ENCODE measurements at regions not wholly inside any gene's neighbourhood (a gene's known extent, or its start where the extent isn't known, plus 50 kb on each side); places are given as distances from the start of the nearest gene placed in this dataset.
"Not testable (repeated sequence)": the region's sequence is repeated elsewhere in the genome, so short reads cannot be mapped to it uniquely, and the experiment has no call there.

GRCh38 chr1:228796945-228797344, 61.7 kb downstream of the RHOU start:
- H3K4me2 ChIP-seq (ENCODE audit: low read length); H3K27ac ChIP-seq (ENCODE audit: low read length); H3K9me3 ChIP-seq (ENCODE audit: low read length); H3K4me3 ChIP-seq (ENCODE audit: low read length); H3K36me3 ChIP-seq (ENCODE audit: insufficient read depth, low read length); H3K79me2 ChIP-seq (replicated peaks; ENCODE audit: insufficient read depth, low read length); H3K27me3 ChIP-seq (ENCODE audit: insufficient read depth, low read depth, low read length); H3F3A ChIP-seq (ENCODE audit: insufficient read depth, low read length, poor library complexity, severe bottlenecking); H4K20me1 ChIP-seq (ENCODE audit: insufficient read depth); H2AFZ ChIP-seq (ENCODE audit: low read depth, low read length); H3K9ac ChIP-seq (ENCODE audit: low read length); H3K9me2 ChIP-seq (ENCODE audit: insufficient read depth, low read length): not testable (repeated sequence)

- Histone ChIP-seq H3K27ac (ENCODE audit: low read length) (no peak overlapping the region), H3F3A (ENCODE audit: insufficient read depth, low read length, poor library complexity, severe bottlenecking) (no peaks in the 10 kb centered on the region), H2AFZ (ENCODE audit: low read depth, low read length) (no peak overlapping the region), H3K79me2 (replicated peaks; ENCODE audit: insufficient read depth, low read length) (no peaks in the 10 kb centered on the region), H3K9me3 (ENCODE audit: low read length) (no peaks in the 10 kb centered on the region), H4K20me1 (ENCODE audit: insufficient read depth) (no peaks in the 10 kb centered on the region), H3K9ac (ENCODE audit: low read length) (no peak overlapping the region), H3K9me2 (ENCODE audit: insufficient read depth, low read length) (no peaks in the 10 kb centered on the region), H3K36me3 (ENCODE audit: insufficient read depth, low read length) (no peaks in the 10 kb centered on the region), H3K4me2 (ENCODE audit: low read length) (no peak overlapping the region), H3K4me3 (ENCODE audit: low read length) (no peak overlapping the region), H3K27me3 (ENCODE audit: insufficient read depth, low read depth, low read length) (no peaks in the 10 kb centered on the region)
- TF ChIP-seq EZH2 (IDR thresholded peaks at IDR 0.05; ENCODE audit: borderline replicate concordance, insufficient read depth, low read length, poor library complexity, severe bottlenecking) (no peak), MXI1 (conservative IDR thresholded peaks at IDR 0.05; ENCODE audit: poor library complexity, severe bottlenecking) (no peak)
Measured at GRCh38 chr1:228798035-228798434, 62.8 kb downstream of the RHOU start.

- H3F3A ChIP-seq (ENCODE audit: insufficient read depth, low read length, poor library complexity, severe bottlenecking), result no peaks in the 10 kb centered on the region
- no peaks in the 10 kb centered on the region for H3K9me3 ChIP-seq (ENCODE audit: low read length)
- H3K9ac ChIP-seq (ENCODE audit: low read length), result no peak overlapping the region
- no peak overlapping the region for H3K4me2 ChIP-seq (ENCODE audit: low read length)
- TF ChIP-seq CTCF (IDR thresholded peaks at IDR 0.05; ENCODE audit: poor library complexity, severe bottlenecking) (no peak), TAF1 (IDR thresholded peaks at IDR 0.05; ENCODE audit: low read depth) (no peak), SMC3 (conservative IDR thresholded peaks at IDR 0.05; ENCODE audit: poor library complexity) (no peak)
- H3K27ac ChIP-seq (ENCODE audit: low read length), result no peak overlapping the region
- H3K9me2 ChIP-seq (ENCODE audit: insufficient read depth, low read length), result no peaks in the 10 kb centered on the region
- H3K36me3 ChIP-seq (ENCODE audit: insufficient read depth, low read length), result no peaks in the 10 kb centered on the region
- H3K79me2 ChIP-seq (replicated peaks; ENCODE audit: insufficient read depth, low read length), result no peaks in the 10 kb centered on the region
- no peak overlapping the region for H3K4me3 ChIP-seq (ENCODE audit: low read length)
- no peaks in the 10 kb centered on the region for H3K27me3 ChIP-seq (ENCODE audit: insufficient read depth, low read depth, low read length)
- H4K20me1 ChIP-seq (ENCODE audit: insufficient read depth), result no peaks in the 10 kb centered on the region
- no peak overlapping the region for H2AFZ ChIP-seq (ENCODE audit: low read depth, low read length)
Measured at GRCh38 chr1:228798548-228798947, 63.3 kb downstream of the RHOU start.

- Histone ChIP-seq H3F3A (ENCODE audit: insufficient read depth, low read length, poor library complexity, severe bottlenecking) (no peaks in the 10 kb centered on the region), H3K36me3 (ENCODE audit: insufficient read depth, low read length) (no peaks in the 10 kb centered on the region), H3K27ac (ENCODE audit: low read length) (no peak overlapping the region), H4K20me1 (ENCODE audit: insufficient read depth) (no peaks in the 10 kb centered on the region), H3K27me3 (ENCODE audit: insufficient read depth, low read depth, low read length) (no peaks in the 10 kb centered on the region), H3K9ac (ENCODE audit: low read length) (no peak overlapping the region), H2AFZ (ENCODE audit: low read depth, low read length) (no peak overlapping the region), H3K4me3 (ENCODE audit: low read length) (no peak overlapping the region), H3K9me3 (ENCODE audit: low read length) (no peaks in the 10 kb centered on the region), H3K79me2 (replicated peaks; ENCODE audit: insufficient read depth, low read length) (no peaks in the 10 kb centered on the region), H3K9me2 (ENCODE audit: insufficient read depth, low read length) (no peaks in the 10 kb centered on the region), H3K4me2 (ENCODE audit: low read length) (no peak overlapping the region)
- TF ChIP-seq CTCF (IDR thresholded peaks at IDR 0.05; ENCODE audit: poor library complexity, severe bottlenecking) (no peak), MXI1 (conservative IDR thresholded peaks at IDR 0.05; ENCODE audit: poor library complexity, severe bottlenecking) (no peak), SMC3 (conservative IDR thresholded peaks at IDR 0.05; ENCODE audit: poor library complexity) (no peak), EP300 (conservative IDR thresholded peaks at IDR 0.05; ENCODE audit: poor library complexity, severe bottlenecking) (no peak), POLR2AphosphoS5 (IDR thresholded peaks at IDR 0.05) (no peak), REST (IDR thresholded peaks at IDR 0.05; ENCODE audit: borderline replicate concordance) (no peak), TAF1 (IDR thresholded peaks at IDR 0.05; ENCODE audit: low read depth) (no peak), RAD21 (conservative IDR thresholded peaks at IDR 0.05) (no peak), EZH2 (IDR thresholded peaks at IDR 0.05; ENCODE audit: borderline replicate concordance, insufficient read depth, low read length, poor library complexity, severe bottlenecking) (no peak)
Measured at GRCh38 chr1:228799924-228800323, 64.6 kb downstream of the RHOU start.
